C4-2B (cell line): ENCODE measurements at regions not wholly inside any gene's neighbourhood (a gene's known extent, or its start where the extent isn't known, plus 50 kb on each side); places are given as distances from the start of the nearest gene placed in this dataset.
"Not testable (repeated sequence)": the region's sequence is repeated elsewhere in the genome, so short reads cannot be mapped to it uniquely, and the experiment has no call there.

Source experiments
- H3K27ac ChIP-seq: fragments of 450-650 bp; 2 replicates; pipeline ENCODE4 v1.5.1; 2017
- CTCF ChIP-seq: fragments of 450-650 bp; conservative IDR thresholded peaks from 2 replicates; pipeline ENCODE4 v1.5.1; 2017; ENCODE audit warnings: mild to moderate bottlenecking
- ZFX ChIP-seq: fragments of 450-650 bp; IDR thresholded peaks from 2 replicates; pipeline ENCODE4 v1.6.1; 2017

DNA sequence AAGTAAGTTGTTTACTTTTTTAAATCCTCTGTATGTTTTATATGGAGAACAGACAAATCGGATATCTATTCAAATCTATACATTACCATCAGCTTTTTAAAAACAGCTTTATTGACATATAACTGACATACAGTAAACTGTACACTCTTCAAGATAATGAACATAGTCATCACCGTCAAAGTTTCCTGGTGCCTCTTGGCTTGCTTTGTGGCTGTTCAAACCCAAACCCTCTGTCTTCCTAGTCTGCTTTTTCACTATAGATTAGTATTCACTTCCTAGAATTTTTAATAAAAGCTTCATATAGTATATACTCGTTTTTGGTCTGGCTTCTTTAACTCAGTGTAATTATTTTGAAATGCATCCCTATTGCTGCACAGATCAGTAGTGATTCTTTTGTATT is 56.4 kb upstream of the TPTE start:
- TF ChIP-seq CTCF: no peak
- TF ChIP-seq ZFX: no peak
- H3K27ac ChIP-seq: no peak overlapping the region

GRCh38 chr21:10465524-10466110 is 55.8 kb upstream of the TPTE start:
- not testable (repeated sequence) for H3K27ac ChIP-seq

- H3K27ac ChIP-seq: no peak overlapping the region
- TF ChIP-seq CTCF (no peak), ZFX (no peak)
These were observed 55.2 kb upstream of the TPTE start for GRCh38 chr21:10466200-10466599.
